Heart left ventricle (tissue), 13 donors: ENCODE measurements at regions not wholly inside any gene's neighbourhood (a gene's known extent, or its start where the extent isn't known, plus 50 kb on each side); places are given as distances from the start of the nearest gene placed in this dataset.

Experiments used
- POLR2A ChIP-seq, 2 donors: fragments of 450-650 bp; IDR thresholded peaks; one replicate each; pipeline ENCODE4 v1.6.1; 2017; ENCODE audit warnings: antibody characterized with exemption in 2 of 2, mild to moderate bottlenecking in 2 of 2, moderate library complexity in 2 of 2
- TF ChIP-seq, protein P1 (sequence below), 12 donors: fragments of 200-600 bp; sonication (generic) in 4 of 12; IDR thresholded peaks; one replicate each; pipeline versions ENCODE4 v1.5.0 to v1.8.0; 2018 to 2022; ENCODE audit warnings: antibody characterized with exemption in 12 of 12, mild to moderate bottlenecking in 5 of 12
- donor health status: ischemic (EF 13 %, LVEDD 7.1; RV severe dilation, severe dysfunction).
- donor health status: DM: no; HTN: yes; CAD: no.
- donor health status: DM: no; HTN: no; CAD: no.
- donor health status: ischemic (EF 25% LVEDD 6.9; RV normal size, moderate dysfunction).
- donor health status: ischemic (EF 25% LVEDD 5.7; RV mildly dilated, moderate dysfunction).
- donor health status: ischemic (EF 35%, LVEDD 5.7; RV mildly dilated, moderate dysfunction).
- donor health status: nonischemic (EF 11% LVEDD 7.7; RV severe dilation, severe dysfunction).
- donor health status: DM: yes; HTN: yes; CAD: no.
- donor health status: PGD.
- donor health status: ischemic (EF 29% LVEDD 5.4; RV normal size, mild dysfunction).
- donor health status: nonischemic (EF 23%, LVEDD 6.1; RV moderate dilation, normal function).

GRCh38 chr5:111649516-111649915, 107.5 kb downstream of the NREP start:
- TF ChIP-seq, protein P1, sequence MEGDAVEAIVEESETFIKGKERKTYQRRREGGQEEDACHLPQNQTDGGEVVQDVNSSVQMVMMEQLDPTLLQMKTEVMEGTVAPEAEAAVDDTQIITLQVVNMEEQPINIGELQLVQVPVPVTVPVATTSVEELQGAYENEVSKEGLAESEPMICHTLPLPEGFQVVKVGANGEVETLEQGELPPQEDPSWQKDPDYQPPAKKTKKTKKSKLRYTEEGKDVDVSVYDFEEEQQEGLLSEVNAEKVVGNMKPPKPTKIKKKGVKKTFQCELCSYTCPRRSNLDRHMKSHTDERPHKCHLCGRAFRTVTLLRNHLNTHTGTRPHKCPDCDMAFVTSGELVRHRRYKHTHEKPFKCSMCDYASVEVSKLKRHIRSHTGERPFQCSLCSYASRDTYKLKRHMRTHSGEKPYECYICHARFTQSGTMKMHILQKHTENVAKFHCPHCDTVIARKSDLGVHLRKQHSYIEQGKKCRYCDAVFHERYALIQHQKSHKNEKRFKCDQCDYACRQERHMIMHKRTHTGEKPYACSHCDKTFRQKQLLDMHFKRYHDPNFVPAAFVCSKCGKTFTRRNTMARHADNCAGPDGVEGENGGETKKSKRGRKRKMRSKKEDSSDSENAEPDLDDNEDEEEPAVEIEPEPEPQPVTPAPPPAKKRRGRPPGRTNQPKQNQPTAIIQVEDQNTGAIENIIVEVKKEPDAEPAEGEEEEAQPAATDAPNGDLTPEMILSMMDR (IDR thresholded peaks at IDR 0.05), result no peak
- TF ChIP-seq POLR2A (IDR thresholded peaks at IDR 0.05), result no peak
